HG03095 (cell line): ENCODE measurements at regions not wholly inside any gene's neighbourhood (a gene's known extent, or its start where the extent isn't known, plus 50 kb on each side); places are given as distances from the start of the nearest gene placed in this dataset.

Source experiments
- ATAC-seq: cut with Tn5 transposase; IDR thresholded peaks from one replicate; pipeline ENCODE4 v1.9.1; 2021; ENCODE audit warnings: moderate library complexity; ENCODE audit not compliant: unreplicated experiment

GRCh38 chr6:43858161-43859153 is 88.4 kb downstream of the VEGFA start:
- no peak for ATAC-seq

GRCh38 chr6:43856005-43856765 is 86.2 kb downstream of the VEGFA start:
- ATAC-seq, result no peak

- ATAC-seq, result no peak
These were observed 85.2 kb downstream of the VEGFA start for GRCh38 chr6:43855247-43855646.

DNA sequence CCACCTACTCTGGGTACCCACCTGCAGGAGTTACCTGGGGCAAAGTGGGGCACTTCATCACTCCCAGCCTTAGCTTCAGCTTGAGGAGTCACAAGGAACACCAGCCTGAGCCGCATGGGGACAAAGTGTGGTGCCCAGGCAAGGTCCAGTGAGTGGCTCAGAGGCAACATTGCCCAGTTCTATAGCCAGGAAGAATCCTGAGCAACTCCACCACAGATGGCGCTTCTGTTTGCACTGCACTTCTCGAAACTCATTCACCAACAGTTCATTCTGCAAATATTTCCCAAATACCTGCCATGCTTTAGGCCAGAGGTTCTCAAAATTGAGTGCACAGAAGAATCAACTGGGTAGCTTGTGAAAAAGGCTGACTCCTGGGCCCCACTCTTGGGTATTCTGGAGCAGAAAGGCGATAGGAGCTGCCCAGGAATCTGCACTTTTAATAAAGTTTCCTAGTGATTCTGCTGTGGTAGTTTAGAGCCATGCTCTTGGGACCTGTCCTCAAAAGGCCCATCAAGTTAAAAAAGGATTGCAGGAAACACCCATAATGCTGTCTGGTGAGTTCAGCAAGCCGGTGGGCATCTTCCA is 83.1 kb downstream of the VEGFA start:
- ATAC-seq, result no peak

GRCh38 chr6:43852350-43852864 is 82.4 kb downstream of the VEGFA start:
- ATAC-seq, result no peak

- no peak for ATAC-seq
These were observed 81.3 kb downstream of the VEGFA start for GRCh38 chr6:43851204-43851865.

DNA sequence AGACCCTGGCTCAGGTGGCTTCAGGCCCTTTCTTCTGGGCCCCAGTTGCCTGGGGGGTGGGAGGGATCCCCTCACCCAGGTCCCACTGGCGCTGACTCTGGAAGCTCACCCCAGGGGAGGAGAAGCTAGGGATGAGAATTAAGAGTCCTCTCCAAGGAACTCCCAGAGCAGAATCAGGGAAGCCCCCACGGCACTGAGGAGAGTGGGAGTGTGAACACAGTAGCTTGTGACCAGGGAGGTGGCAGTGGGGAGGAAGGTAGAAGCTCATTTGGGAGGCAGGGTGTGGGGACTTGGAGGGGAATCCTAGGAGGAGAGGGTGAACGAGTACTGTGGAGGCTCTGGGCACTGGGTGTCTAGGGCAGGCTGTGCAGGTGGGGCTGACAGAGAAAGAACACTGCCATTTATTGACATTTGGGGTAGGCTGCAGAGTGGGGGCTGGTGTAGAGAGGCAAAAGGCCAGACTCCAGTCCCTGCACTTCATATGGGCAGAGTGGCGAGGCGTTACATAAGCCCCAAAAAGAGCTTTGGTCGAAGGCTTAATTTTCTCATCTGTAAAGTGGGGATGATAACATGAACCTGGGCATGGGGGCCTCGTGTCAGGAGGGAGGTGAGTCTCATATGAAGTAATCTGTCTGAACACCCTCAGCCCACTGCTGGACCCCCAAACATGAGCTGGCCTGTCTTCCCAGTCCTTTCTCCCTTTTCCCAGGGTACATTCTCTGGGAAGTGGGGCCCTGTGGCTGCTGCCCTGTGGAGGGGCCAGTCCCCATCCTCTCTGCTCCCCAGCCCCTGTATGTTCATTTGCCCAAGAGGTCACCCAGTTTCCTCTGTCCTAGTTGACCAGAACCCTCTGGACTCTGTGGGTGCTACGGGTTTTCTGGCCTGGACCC is 80.5 kb downstream of the VEGFA start:
- ATAC-seq, result no peak

DNA sequence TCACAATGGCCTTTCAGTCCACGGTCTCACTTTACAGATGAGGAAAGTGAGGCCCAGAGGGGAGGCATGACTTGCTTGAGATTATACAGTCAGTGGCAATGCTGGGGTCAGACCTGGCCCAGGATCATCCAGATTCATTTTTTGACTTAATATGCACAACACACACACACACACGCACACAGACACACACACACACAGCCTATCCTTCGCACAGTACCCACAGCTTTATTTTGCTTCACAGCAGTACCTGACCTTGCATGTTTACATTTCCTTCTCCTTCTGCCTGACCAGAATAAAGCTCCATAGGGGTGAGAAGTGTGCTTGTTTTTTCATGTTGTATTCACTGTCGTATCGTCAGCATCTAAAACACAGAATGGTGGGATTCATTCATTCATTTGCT is 79.8 kb downstream of the VEGFA start:
- no peak for ATAC-seq

DNA sequence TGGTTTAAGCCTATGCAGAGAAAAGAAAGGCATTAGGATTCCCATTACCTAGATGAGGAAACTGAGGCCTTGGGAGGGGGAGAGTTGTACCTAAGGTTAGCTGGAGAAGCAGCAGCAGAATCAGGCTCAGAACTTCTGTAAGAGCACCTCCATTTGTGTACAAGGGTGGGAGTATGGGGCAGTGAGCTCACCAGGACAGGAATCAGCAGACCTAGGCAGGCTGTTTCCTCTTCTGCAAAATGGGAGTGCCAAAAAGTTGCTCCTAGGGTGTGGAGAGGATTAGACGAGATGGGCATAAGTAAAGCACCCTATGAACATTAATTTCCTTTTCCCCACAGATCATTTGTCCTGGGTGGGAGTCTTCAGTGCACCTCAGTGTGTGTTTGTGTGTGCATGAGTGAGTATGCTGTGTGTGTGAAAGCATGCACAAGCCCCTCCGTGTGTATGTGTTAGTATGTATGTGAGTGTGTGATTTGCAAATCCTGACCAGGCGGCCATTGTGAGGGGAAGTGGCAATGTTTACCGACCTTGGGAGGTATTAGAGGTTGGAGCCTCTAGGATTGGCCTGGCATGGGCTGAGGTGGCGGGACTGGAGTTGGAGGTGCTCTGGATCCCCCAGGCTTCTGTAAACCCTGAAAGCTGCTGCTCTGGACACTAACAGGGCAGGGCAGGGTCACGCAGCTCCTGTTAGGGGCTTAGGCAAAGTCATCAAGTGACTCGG is 78.8 kb downstream of the VEGFA start:
- ATAC-seq, result no peak

DNA sequence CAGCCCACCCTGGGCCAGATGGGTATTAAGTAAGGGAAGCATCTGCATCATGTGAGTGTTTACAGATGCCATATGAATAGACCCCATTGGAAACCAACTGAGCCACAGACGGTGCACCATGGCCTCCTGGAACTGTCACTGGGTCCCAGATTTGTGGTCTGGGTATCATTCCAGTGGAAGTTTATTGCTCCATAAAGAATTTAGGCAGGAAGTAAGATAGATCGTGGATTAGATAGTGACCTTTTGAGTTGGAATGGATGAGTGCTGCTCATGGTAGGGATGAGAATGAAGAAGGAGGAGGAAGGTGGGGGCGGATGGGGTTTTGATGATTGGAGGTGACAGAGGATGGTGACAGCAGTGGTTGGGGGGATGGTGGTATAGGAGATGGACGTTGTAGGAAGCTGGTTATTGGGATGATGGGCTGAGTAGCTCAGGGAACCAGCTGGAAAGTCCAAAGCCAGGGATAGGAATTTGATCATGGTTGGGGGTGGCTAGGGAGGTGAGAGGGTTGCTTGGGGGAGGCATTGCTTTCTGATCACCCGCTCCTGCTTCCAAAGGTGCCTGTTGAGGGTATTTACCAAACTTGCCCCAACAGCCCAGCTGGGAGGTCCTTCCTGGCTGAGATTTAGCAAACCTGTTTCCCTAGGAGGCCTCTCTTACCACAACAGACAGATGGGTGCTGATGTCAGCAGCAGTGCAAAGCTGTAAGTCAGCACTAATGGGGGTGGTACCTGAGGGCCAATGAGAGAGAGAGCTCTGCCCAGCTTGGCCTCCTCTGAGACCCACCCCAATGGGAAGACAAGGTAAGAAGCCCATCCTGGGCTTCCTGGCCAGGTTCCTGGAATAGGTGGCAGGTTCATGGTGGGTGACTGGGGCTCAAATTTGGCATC is 78.0 kb downstream of the VEGFA start:
- ATAC-seq, result no peak

DNA sequence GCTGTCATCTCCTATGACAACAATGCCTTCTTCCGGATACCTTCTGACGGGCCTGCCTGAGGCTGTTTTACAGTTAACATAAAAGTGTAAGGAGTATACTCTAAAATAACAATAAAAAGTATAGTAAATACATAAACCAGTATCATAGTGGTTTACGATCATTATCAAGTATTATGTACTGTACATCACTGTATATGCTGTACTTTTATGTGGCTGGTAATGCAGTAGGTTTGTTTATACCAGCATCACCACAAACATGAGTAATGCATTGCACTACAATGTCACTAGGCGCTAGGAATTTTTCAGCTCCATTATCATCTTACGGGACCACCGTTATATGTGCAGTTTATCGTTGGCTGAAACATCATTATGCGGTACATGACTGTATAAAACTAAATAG is 76.5 kb downstream of the VEGFA start:
- no peak for ATAC-seq

- ATAC-seq, result no peak
These were observed 75.6 kb downstream of the VEGFA start for GRCh38 chr6:43845646-43846045.

- no peak for ATAC-seq
These were observed 73.7 kb downstream of the VEGFA start for GRCh38 chr6:43843669-43844171.

GRCh38 chr6:43843097-43843645 is 73.2 kb downstream of the VEGFA start:
- ATAC-seq, result no peak

GRCh38 chr6:43842231-43842794 is 72.3 kb downstream of the VEGFA start:
- no peak for ATAC-seq

GRCh38 chr6:43840490-43841218 is 70.6 kb downstream of the VEGFA start:
- no peak for ATAC-seq
